CD4-positive, alpha-beta T cell treated with Interleukin-6 for 4 hours (primary cell): ENCODE measurements at regions not wholly inside any gene's neighbourhood (a gene's known extent, or its start where the extent isn't known, plus 50 kb on each side); places are given as distances from the start of the nearest gene placed in this dataset.

Experiments
- DNase-seq: peaks from one replicate; pipeline ENCODE4 v3.0.0-alpha.2; 2020; ENCODE audit warnings: mixed read lengths

DNA sequence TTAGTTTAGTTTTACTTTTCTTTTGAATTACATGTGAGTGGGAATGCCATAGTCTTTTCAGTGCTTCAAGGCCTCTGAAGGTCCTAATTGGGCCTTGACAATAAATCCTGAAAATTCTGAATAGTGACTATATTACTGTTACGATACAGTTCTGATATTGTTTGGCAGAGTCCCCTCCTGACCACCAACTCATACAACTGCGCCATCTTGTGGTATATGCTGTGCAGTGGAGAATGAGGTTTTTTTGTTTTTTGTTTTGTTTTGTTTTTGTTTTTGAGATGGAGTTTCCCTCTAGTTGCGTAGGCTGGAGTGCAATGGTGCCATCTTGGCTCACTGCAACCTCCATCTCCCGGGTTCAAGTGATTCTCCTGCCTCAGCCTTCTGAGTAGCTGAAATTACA, 56.6 kb upstream of the CHRDL1 start:
- DNase-seq = no peak

DNA sequence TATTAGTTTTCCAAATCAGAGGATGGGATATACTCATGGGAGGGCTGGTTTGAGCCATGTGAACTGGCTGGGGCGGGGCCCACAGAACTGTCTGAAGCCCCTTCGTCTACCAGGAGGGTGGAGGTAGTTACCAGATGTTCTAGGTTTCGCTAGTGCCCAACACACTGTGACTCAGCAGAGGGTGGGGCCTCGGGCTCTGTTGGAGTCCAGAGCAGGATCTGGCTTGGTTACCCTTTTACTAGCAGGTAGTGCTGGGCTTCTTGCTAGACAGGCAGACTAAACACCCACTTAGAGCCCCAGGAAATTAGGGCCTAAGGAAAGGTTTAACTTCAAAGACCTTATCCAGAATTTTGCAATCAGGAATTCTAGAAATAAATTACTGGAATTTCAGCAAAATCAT, 56.2 kb upstream of the CHRDL1 start:
- no peak for DNase-seq

DNA sequence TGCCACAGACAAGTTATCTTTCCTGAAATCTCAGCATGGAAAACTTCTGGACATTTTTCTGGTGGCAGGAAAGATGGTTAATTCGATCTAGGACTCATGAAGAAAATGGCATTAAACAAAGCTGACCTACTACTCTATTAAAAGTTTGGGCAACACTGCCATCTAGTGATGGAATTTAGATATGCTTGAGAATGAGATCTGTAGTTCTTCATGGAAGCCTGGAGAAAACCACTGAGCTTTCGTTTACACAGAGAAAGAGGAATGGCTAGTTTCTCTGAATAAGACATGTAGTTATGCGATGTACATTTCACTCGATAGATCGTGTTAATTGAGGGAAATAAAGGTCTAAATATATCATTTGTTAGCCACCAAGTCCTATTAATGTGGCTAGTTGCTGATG, 51.7 kb upstream of the CHRDL1 start:
- no peak for DNase-seq

DNA sequence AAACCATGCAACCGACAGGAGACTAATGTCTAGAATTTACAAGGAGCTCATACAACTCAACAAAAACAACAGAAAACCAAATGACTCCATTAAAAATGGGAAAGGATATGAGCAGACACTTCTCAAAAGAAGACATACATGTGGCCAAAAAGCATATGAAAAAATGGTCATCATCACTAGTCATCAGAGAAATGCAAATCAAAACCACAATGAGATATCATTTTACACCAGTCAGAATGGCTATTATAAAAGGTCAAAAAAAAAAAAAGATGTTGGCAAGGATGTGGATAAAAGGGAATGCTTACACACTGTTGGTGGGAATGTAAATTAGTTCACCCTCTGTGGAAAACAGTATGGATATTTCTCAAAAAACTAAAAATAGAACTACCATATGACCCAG, 50.5 kb upstream of the CHRDL1 start:
- no peak for DNase-seq
